SK-N-MC (cell line): ENCODE measurements at regions not wholly inside any gene's neighbourhood (a gene's known extent, or its start where the extent isn't known, plus 50 kb on each side); places are given as distances from the start of the nearest gene placed in this dataset.

Experiments used
- EZH2 ChIP-seq: fragments of 200-600 bp; sonication (generic); IDR thresholded peaks from one replicate; pipeline ENCODE4 v1.6.1; 2017; ENCODE audit warnings: antibody characterized with exemption
- POLR2AphosphoS5 ChIP-seq: IDR thresholded peaks from 2 replicates; pipeline ENCODE4 v1.6.1; 2012; ENCODE audit warnings: mild to moderate bottlenecking, low read depth, low read length, borderline replicate concordance

GRCh38 chrX:79089896-79090584 is 54.4 kb upstream of the GPR174 start:
- no peak for TF ChIP-seq EZH2
- TF ChIP-seq POLR2AphosphoS5: no peak
